HEK293 (cell line): ENCODE measurements at regions not wholly inside any gene's neighbourhood (a gene's known extent, or its start where the extent isn't known, plus 50 kb on each side); places are given as distances from the start of the nearest gene placed in this dataset.

Source experiments
- CTCF ChIA-PET: fragments of 350-600 bp; formaldehyde crosslinking; extraction: SDS; loops from one replicate; lab custom pipeline; 2021; ENCODE audit warnings: antibody characterized with exemption; lab: Yijun Ruan, JAX
- POLR2A ChIA-PET: fragments of 300-600 bp; formaldehyde crosslinking; extraction: SDS; loops from one replicate; lab custom pipeline; 2020; ENCODE audit warnings: antibody characterized with exemption, inconsistent platforms; lab: Yijun Ruan, JAX
- H3K27ac ChIP-seq: fragments of 200-500 bp; sonication (Bioruptor generic); 2 replicates; pipeline ENCODE4 v1.5.1; 2014; ENCODE audit warnings: low read depth, low read length, control low read depth, inconsistent platforms; ENCODE audit errors: extremely low read depth
- H3K36me3 ChIP-seq, 2 experiments: fragments of 200-500 bp in 1 of 2; sonication (Bioruptor generic) in 1 of 2; 1 replicate in 1 of 2; 2 replicates in 1 of 2; pipeline ENCODE4 v1.5.1; 2014 to 2017; ENCODE audit warnings: inconsistent platforms in 2 of 2, low read length in 2 of 2; ENCODE audit not compliant: control insufficient read depth in 2 of 2, insufficient read depth in 1 of 2
- H3K4me1 ChIP-seq: fragments of 200-500 bp; sonication (Bioruptor generic); 2 replicates; pipeline ENCODE4 v1.5.1; 2014; ENCODE audit warnings: mild to moderate bottlenecking, low read length, inconsistent platforms; ENCODE audit not compliant: control insufficient read depth, insufficient read depth
- H3K4me3 ChIP-seq: 2 replicates; pipeline ENCODE4 v1.5.1; 2011; ENCODE audit warnings: low read depth, mild to moderate bottlenecking, control low read depth, low read length, moderate library complexity
- H3K9me3 ChIP-seq: fragments of 200-500 bp; sonication (Bioruptor generic); 2 replicates; pipeline ENCODE4 v1.5.1; 2014; ENCODE audit warnings: low read depth, low read length, inconsistent platforms; ENCODE audit not compliant: control insufficient read depth, insufficient read depth
- CTCF ChIP-seq: fragments of 450-650 bp; formaldehyde crosslinking; IDR thresholded peaks from 2 replicates; pipeline ENCODE4 v1.5.1; 2016; ENCODE audit warnings: missing biosample characterization, missing genetic modification characterization
- INSM2 ChIP-seq: fragments of 450-650 bp; formaldehyde crosslinking; IDR thresholded peaks from 2 replicates; pipeline ENCODE4 v1.5.1; 2016; ENCODE audit warnings: missing biosample characterization, missing genetic modification characterization
- KLF10 ChIP-seq: fragments of 450-650 bp; IDR thresholded peaks from 2 replicates; pipeline ENCODE4 v1.5.1; 2018; ENCODE audit warnings: missing biosample characterization, mild to moderate bottlenecking, missing genetic modification characterization
- KLF8 ChIP-seq: fragments of 450-650 bp; formaldehyde crosslinking; IDR thresholded peaks from 2 replicates; pipeline ENCODE4 v1.5.1; 2016; ENCODE audit warnings: missing biosample characterization, missing genetic modification characterization
- MEIS1 ChIP-seq: sonication (generic); formaldehyde crosslinking; IDR thresholded peaks from 2 replicates; pipeline ENCODE4 v1.8.1; 2022; ENCODE audit warnings: missing genetic modification reagents, mild to moderate bottlenecking, borderline replicate concordance
- PRDM6 ChIP-seq: fragments of 450-650 bp; formaldehyde crosslinking; IDR thresholded peaks from 2 replicates; pipeline ENCODE4 v1.5.1; 2017; ENCODE audit warnings: missing biosample characterization, missing genetic modification characterization
- TSHZ1 ChIP-seq: fragments of 450-650 bp; formaldehyde crosslinking; IDR thresholded peaks from 2 replicates; pipeline ENCODE4 v1.5.1; 2016; ENCODE audit warnings: missing biosample characterization, missing genetic modification characterization, borderline replicate concordance
- ZBTB10 ChIP-seq: fragments of 450-650 bp; formaldehyde crosslinking; IDR thresholded peaks from 2 replicates; pipeline ENCODE4 v1.5.1; 2016; ENCODE audit warnings: missing biosample characterization, missing genetic modification characterization
- ZBTB48 ChIP-seq: fragments of 450-650 bp; formaldehyde crosslinking; IDR thresholded peaks from 2 replicates; pipeline ENCODE4 v1.5.1; 2016; ENCODE audit warnings: missing biosample characterization, missing genetic modification characterization
- ZFHX2 ChIP-seq: fragments of 450-650 bp; formaldehyde crosslinking; conservative IDR thresholded peaks from 2 replicates; pipeline ENCODE4 v1.5.1; 2016; ENCODE audit warnings: missing biosample characterization, missing genetic modification characterization
- ZFP3 ChIP-seq: fragments of 450-650 bp; formaldehyde crosslinking; IDR thresholded peaks from 2 replicates; pipeline ENCODE4 v1.5.1; 2016; ENCODE audit warnings: low read depth, missing biosample characterization, missing genetic modification characterization
- ZNF16 ChIP-seq: fragments of 450-650 bp; formaldehyde crosslinking; IDR thresholded peaks from 2 replicates; pipeline ENCODE4 v1.5.1; 2016; ENCODE audit warnings: low read depth, missing biosample characterization, missing genetic modification characterization
- ZNF169 ChIP-seq: fragments of 450-650 bp; formaldehyde crosslinking; IDR thresholded peaks from 2 replicates; pipeline ENCODE4 v1.5.1; 2016; ENCODE audit warnings: missing biosample characterization, missing genetic modification characterization
- ZNF354C ChIP-seq: fragments of 450-650 bp; formaldehyde crosslinking; IDR thresholded peaks from 2 replicates; pipeline ENCODE4 v1.5.1; 2016; ENCODE audit warnings: missing biosample characterization, missing genetic modification characterization, low read depth, borderline replicate concordance
- ZNF501 ChIP-seq: fragments of 450-650 bp; formaldehyde crosslinking; IDR thresholded peaks from 2 replicates; pipeline ENCODE4 v1.5.1; 2016; ENCODE audit warnings: missing biosample characterization, missing genetic modification characterization
- ZNF513 ChIP-seq: fragments of 450-650 bp; IDR thresholded peaks from 2 replicates; pipeline ENCODE4 v1.5.1; 2018; ENCODE audit warnings: missing biosample characterization, missing genetic modification characterization
- ZNF664 ChIP-seq: fragments of 450-650 bp; formaldehyde crosslinking; IDR thresholded peaks from 2 replicates; pipeline ENCODE4 v1.5.1; 2016; ENCODE audit warnings: missing biosample characterization, missing genetic modification characterization
- ZNF747 ChIP-seq: fragments of 450-650 bp; formaldehyde crosslinking; IDR thresholded peaks from 2 replicates; pipeline ENCODE4 v1.5.1; 2016; ENCODE audit warnings: missing biosample characterization, missing genetic modification characterization
- ZNF791 ChIP-seq: fragments of 450-650 bp; formaldehyde crosslinking; IDR thresholded peaks from 2 replicates; pipeline ENCODE4 v1.5.1; 2016; ENCODE audit warnings: missing biosample characterization, missing genetic modification characterization

GRCh38 chr1:172926070-172926469 is 124.7 kb downstream of the TNFSF18 start (continued):
- TF ChIP-seq ZNF664 = no peak
- TF ChIP-seq ZNF16 (tag by site-specific recombination) = no peak
- TF ChIP-seq ZFP3 (tag by site-specific recombination) = no peak
- no peak for TF ChIP-seq INSM2 (tag by site-specific recombination)
- TF ChIP-seq MEIS1 (CRISPR knock-in tag) = no peak
- TF ChIP-seq, all 188 proteins: peak for 0

GRCh38 chr1:172928412-172928811 is 122.3 kb downstream of the TNFSF18 start:
- Histone ChIP-seq H3K36me3 (no peaks in the 10 kb centered on the region), H3K27ac (no peak overlapping the region), H3K9me3 (no peaks in the 10 kb centered on the region), H3K4me1 (no peaks in the 10 kb centered on the region), H3K4me3 (no peak overlapping the region)
- ChIA-PET CTCF (interaction anchor here (0.7 to 0.9 kb wide), 2 partner anchors 9 to 274 kb away, joined by 3 to 4 read pairs; no protein-coding TSS in a partner anchor), POLR2A (no interaction called here)
- TF ChIP-seq ZBTB48 (tag by site-specific recombination) (no peak), ZFHX2 (no peak), ZNF354C (tag by site-specific recombination) (no peak), TSHZ1 (tag by site-specific recombination) (no peak), ZNF169 (tag by site-specific recombination) (no peak), CTCF (tag by site-specific recombination) (no peak), PRDM6 (tag by site-specific recombination) (no peak)

GRCh38 chr1:172929006-172929405 is 121.7 kb downstream of the TNFSF18 start:
- H3K4me3 ChIP-seq = no peak overlapping the region
- ChIA-PET POLR2A (no interaction called here), CTCF (interaction anchor here (0.9 kb wide), 1 partner anchor 273 kb away, joined by 4 read pairs; no protein-coding TSS in a partner anchor)
- no peaks in the 10 kb centered on the region for H3K4me1 ChIP-seq
- no peaks in the 10 kb centered on the region for H3K9me3 ChIP-seq
- no peak overlapping the region for H3K27ac ChIP-seq
- H3K36me3 ChIP-seq = no peaks in the 10 kb centered on the region
- TF ChIP-seq ZNF501 (tag by site-specific recombination) = no peak
- TF ChIP-seq ZNF747 (tag by site-specific recombination) = no peak
- TF ChIP-seq ZNF791 (tag by site-specific recombination) = no peak
- TF ChIP-seq ZFHX2 = no peak
- TF ChIP-seq KLF10 (tag by site-specific recombination) = no peak
- no peak for TF ChIP-seq KLF8
- no peak for TF ChIP-seq ZBTB10
- TF ChIP-seq ZNF513 (tag by site-specific recombination) = no peak
